Fibroblast of villous mesenchyme (primary cell): ENCODE measurements at regions not wholly inside any gene's neighbourhood (a gene's known extent, or its start where the extent isn't known, plus 50 kb on each side); places are given as distances from the start of the nearest gene placed in this dataset.

Experiments
- DNase-seq: peaks from one replicate; pipeline ENCODE4 v3.0.0-alpha.2; 2010; ENCODE audit warnings: low read depth
- H3K4me3 ChIP-seq: 2 replicates; pipeline ENCODE4 v1.5.1; 2011; ENCODE audit warnings: low read depth, mild to moderate bottlenecking, low read length
- CTCF ChIP-seq: IDR thresholded peaks from 2 replicates; pipeline ENCODE4 v1.5.1; 2012; ENCODE audit warnings: low read depth, mild to moderate bottlenecking, low read length; ENCODE audit not compliant: insufficient read depth

- TF ChIP-seq CTCF: no peak
- DNase-seq: no peak
- no peak overlapping the region for H3K4me3 ChIP-seq
Observed at GRCh38 chr1:219460081-219460895, 152.6 kb downstream of the ZC3H11B start.

GRCh38 chr1:219459351-219460080 is 153.4 kb downstream of the ZC3H11B start:
- H3K4me3 ChIP-seq: no peak overlapping the region
- no peak for TF ChIP-seq CTCF
- DNase-seq: no peak

- DNase-seq: no peak
- no peak overlapping the region for H3K4me3 ChIP-seq
- TF ChIP-seq CTCF: no peak
Observed at GRCh38 chr1:219446288-219446687, 166.6 kb downstream of the ZC3H11B start.

GRCh38 chr1:219445864-219446263 is 167.0 kb downstream of the ZC3H11B start:
- H3K4me3 ChIP-seq: no peak overlapping the region
- TF ChIP-seq CTCF: no peak
- no peak for DNase-seq

- TF ChIP-seq CTCF: no peak
- H3K4me3 ChIP-seq: no peak overlapping the region
- DNase-seq: no peak
Observed at GRCh38 chr1:219444474-219444873, 168.4 kb downstream of the ZC3H11B start.

- no peak for TF ChIP-seq CTCF
- no peak overlapping the region for H3K4me3 ChIP-seq
- no peak for DNase-seq
Observed at GRCh38 chr1:219443763-219444162, 169.1 kb downstream of the ZC3H11B start.
